Neural progenitor cell (in vitro differentiated cells): ENCODE measurements at regions not wholly inside any gene's neighbourhood (a gene's known extent, or its start where the extent isn't known, plus 50 kb on each side); places are given as distances from the start of the nearest gene placed in this dataset.

ENCODE experiments used
- CTCF ChIP-seq: fragments of 200-600 bp; sonication (generic); IDR thresholded peaks from 2 replicates; pipeline ENCODE4 v1.5.1; 2017; ENCODE audit warnings: antibody characterized with exemption, mild to moderate bottlenecking
- EZH2 ChIP-seq: fragments of 200-600 bp; sonication (generic); IDR thresholded peaks from 2 replicates; pipeline ENCODE4 v1.6.1; 2017; ENCODE audit warnings: antibody characterized with exemption, mild to moderate bottlenecking, moderate library complexity

DNA sequence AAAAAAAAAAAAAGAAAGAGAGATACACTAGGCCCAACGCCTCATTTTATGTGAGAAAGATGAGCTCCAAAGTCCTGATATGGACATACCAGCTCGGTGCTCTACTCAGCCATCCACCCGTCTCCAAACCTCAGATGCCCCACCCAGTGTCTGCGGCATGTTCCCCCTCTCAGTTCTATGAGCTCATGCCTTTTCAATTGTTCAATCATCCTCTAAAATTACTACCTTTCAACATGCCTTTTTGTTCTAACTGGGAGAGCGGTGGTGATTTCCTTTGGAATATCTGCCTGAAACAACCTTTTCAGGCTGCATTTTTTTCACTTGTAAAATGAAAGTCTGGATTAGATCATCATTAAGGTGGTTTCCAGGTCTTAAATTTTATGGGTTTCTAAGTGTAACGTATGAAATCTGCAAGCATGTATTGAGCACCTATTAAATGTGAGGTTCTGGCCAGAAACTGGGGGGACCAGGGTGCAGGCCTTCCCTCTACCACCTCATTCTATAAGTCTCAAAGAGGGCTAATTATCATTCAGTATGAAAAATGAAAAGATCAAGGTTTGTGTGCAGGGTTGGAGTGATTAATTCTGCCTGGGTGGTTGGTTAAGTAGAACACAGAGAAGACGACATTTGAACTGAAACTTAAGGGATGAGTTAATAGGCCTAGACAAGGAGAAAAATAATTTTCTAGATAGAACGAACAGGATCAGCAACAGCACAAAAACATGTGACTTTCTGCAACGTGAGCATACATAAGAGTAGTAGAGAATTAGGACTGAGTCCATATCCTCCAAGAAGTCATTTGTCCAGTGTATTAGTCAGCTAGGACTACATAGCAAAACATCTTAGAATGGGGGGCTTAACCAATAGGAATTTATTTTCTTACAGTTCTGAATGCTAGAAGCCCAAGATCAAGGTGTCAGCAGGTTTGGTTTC, 87.4 kb upstream of the GLS start:
- TF ChIP-seq CTCF: no peak
- no peak for TF ChIP-seq EZH2
